IPS DF 6.9 (cell line): ENCODE measurements at regions not wholly inside any gene's neighbourhood (a gene's known extent, or its start where the extent isn't known, plus 50 kb on each side); places are given as distances from the start of the nearest gene placed in this dataset.
A peak's percentile ranks its signal among the peaks of the same experiment; 100 is the strongest.

Experiments used
- DNase-seq: peaks from one replicate; pipeline ENCODE4 v3.0.0-alpha.2; 2013; ENCODE audit warnings: low read depth, low spot score
- H3K27ac ChIP-seq: one replicate; pipeline ENCODE4 v1.5.1; 2013; ENCODE audit warnings: low read length, control low read depth
- H3K27me3 ChIP-seq: 2 replicates; pipeline ENCODE4 v1.6.1; 2013; ENCODE audit warnings: mild to moderate bottlenecking, low read length; ENCODE audit not compliant: control insufficient read depth, insufficient read depth
- H3K36me3 ChIP-seq: 2 replicates; pipeline ENCODE4 v1.6.1; 2013; ENCODE audit warnings: low read length; ENCODE audit not compliant: control insufficient read depth, insufficient read depth
- H3K4me1 ChIP-seq: 2 replicates; pipeline ENCODE4 v1.6.1; 2013; ENCODE audit warnings: low read length; ENCODE audit not compliant: control insufficient read depth, insufficient read depth
- H3K4me3 ChIP-seq: 2 replicates; pipeline ENCODE4 v1.5.1; 2013; ENCODE audit warnings: mild to moderate bottlenecking, low read length
- H3K9me3 ChIP-seq: 2 replicates; pipeline ENCODE4 v1.6.1; 2013; ENCODE audit warnings: low read length, inconsistent platforms; ENCODE audit not compliant: control insufficient read depth, insufficient read depth
- WGBS: extraction: QIAGEN DNeasy Blood & Tissue Kit; methylation state at CpG from one replicate; pipeline ENCODE4 v1.1.7; 2013; ENCODE audit warnings: mixed read lengths, missing lambda C conversion rate; ENCODE audit not compliant: insufficient read length, insufficient coverage; 5-methylcytosine and 5-hydroxymethylcytosine counted together

DNA sequence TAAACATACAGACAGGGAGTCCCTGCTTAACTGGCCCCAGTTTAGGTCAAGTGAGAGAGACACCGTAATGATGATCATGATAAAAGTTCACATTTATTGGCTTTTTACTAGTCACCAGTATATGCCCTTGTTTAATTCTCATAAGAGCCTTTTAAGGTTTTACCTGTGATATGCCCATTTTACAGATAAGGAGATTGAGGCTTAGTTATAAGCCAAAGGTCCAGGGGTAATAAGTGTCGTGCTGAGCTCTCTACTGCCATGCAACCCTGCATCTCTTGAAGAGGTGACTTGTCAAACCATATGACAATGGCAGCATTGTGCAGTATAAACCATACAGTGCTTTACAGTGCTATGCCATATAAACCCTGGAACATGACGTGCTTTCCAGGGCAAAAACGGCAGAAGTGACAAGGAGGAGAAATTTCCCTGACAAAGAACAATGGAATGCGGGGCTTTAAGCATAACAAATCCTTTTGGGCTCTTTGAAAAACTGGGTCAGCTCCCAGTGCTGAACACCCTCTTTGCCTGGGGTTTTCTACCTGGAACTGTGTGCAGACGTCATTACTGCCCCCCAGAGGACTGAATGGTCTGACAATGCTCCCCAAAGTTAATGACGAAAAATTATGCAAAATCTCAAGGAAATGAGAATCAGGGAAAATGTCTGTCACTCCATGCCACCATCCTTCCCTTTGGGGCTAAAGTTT, 59.7 kb upstream of the C14orf132 start:
- WGBS: no CpG with 5 or more reads among the region's 7 CpGs
- Histone ChIP-seq H3K9me3 (no peaks in the 10 kb centered on the region), H3K4me3 (no peak overlapping the region), H3K4me1 (peaks cover 10% of the 10 kb centered on the region), H3K27me3 (no peaks in the 10 kb centered on the region), H3K36me3 (no peaks in the 10 kb centered on the region), H3K27ac (peak overlapping the region; percentile 18)
- DNase-seq: peak; percentile 54

DNA sequence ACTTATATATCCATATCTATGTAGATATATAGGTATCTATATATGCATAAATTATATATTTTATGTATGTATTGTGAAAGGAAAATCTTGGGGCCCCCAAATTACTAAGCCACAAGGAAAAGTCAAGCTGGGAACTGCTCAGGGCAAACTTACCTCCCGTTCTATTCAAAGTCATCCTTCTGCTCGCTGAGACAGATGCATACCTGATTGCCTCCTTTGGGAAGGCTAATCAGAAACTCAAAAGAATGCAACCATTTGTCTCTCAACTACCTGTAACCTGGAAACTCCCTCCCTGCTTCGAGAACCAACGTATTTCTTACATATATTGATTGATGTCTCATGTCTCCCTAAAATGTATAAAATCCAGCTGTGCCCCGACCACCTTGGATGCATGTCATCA, 58.8 kb upstream of the C14orf132 start:
- H3K27ac ChIP-seq: no peak overlapping the region
- no peaks in the 10 kb centered on the region for H3K27me3 ChIP-seq
- no peak for DNase-seq
- H3K4me1 ChIP-seq: peaks cover 10% of the 10 kb centered on the region
- no peak overlapping the region for H3K4me3 ChIP-seq
- H3K36me3 ChIP-seq: no peaks in the 10 kb centered on the region
- no CpG with 5 or more reads among the region's 5 CpGs for WGBS
- no peaks in the 10 kb centered on the region for H3K9me3 ChIP-seq

DNA sequence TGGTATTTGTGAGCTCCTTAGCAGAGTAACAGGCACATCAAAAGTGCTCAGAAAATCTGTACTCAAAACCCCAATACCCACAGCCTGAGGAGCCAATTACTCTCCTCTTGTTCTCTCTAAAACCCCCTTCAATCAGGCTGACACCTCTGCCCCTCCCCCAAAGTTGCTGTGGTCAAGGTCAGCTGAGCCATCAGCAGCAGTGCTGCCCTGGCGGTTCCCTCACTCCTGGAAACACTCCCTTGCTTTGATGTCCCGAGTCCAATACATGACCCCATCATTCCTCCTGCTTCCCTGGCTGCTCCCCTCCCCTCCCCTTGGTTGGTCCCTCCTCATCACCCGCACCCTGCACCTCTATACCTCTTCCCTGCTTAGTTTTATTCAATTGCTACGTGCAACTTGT, 57.2 kb upstream of the C14orf132 start:
- Histone ChIP-seq H3K9me3 (no peaks in the 10 kb centered on the region), H3K36me3 (no peaks in the 10 kb centered on the region), H3K4me1 (peaks cover 10% of the 10 kb centered on the region), H3K4me3 (no peak overlapping the region), H3K27me3 (no peaks in the 10 kb centered on the region), H3K27ac (no peak overlapping the region)
- no CpG with 5 or more reads among the region's 4 CpGs for WGBS
- DNase-seq: no peak

DNA sequence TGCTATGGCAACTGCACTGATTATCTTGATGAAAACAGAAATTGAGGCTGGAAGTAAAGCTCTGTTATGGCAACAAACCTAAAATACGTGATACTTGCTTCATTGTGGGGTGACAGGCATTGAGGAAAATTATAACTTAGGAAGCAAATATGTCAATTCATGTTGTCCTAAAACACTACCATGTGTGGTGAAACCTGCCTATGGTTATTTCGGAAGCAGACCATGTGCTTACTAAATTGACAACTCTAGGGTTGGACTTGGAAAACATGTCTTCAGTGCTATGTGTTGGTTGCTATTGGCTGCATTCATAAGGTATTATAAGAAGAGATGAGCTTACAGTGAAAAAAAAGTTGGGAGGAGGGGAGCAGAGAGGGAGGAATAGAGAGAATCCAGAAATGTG, 55.0 kb upstream of the C14orf132 start:
- Histone ChIP-seq H3K4me1 (peaks cover 9% of the 10 kb centered on the region), H3K4me3 (no peak overlapping the region), H3K9me3 (no peaks in the 10 kb centered on the region), H3K36me3 (no peaks in the 10 kb centered on the region), H3K27ac (no peak overlapping the region), H3K27me3 (no peaks in the 10 kb centered on the region)
- no peak for DNase-seq
- WGBS: no CpG with 5 or more reads among the region's 2 CpGs
